GM21423 (cell line): ENCODE measurements at regions not wholly inside any gene's neighbourhood (a gene's known extent, or its start where the extent isn't known, plus 50 kb on each side); places are given as distances from the start of the nearest gene placed in this dataset.
"Not testable (repeated sequence)": the region's sequence is repeated elsewhere in the genome, so short reads cannot be mapped to it uniquely, and the experiment has no call there.

Experiments
- ATAC-seq: cut with Tn5 transposase; IDR thresholded peaks from one replicate; pipeline ENCODE4 v1.9.1; 2021; ENCODE audit warnings: mild to moderate bottlenecking, moderate library complexity; ENCODE audit not compliant: unreplicated experiment

- ATAC-seq = no peak
These were observed 245.3 kb downstream of the SETD4 start for GRCh38 chr21:35814858-35815619.

GRCh38 chr21:35812679-35813078, 247.6 kb downstream of the SETD4 start:
- no peak for ATAC-seq

DNA sequence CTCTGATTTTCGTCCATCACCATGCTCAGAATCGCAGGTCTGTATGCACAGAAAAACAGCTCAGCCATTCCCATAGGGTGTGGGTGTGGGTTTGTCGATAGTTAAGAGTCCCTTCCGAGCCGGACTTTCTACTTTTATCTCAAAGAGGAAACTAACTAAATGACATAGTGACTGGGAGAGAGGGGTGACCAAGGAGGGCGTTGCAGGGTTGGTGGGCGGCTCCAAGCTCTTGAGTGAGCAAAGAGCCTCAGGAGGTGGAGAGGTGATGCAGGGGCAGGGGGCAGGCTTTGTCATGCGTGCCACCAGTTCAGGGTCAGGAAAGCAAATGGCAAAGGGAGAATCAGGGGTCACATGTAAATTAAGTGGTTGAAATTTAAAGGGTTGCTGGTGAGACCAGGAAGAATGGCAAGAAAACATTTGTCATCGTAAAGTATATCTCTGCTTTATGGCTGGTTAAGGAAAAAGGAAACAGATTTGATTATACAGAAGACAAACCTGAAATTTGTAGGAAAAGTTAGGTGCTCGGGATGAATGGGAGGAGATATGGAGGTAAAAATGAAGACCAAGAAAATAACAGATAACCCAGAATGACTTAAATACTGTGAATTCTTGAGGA, 249.0 kb downstream of the SETD4 start:
- no peak for ATAC-seq

GRCh38 chr21:35810431-35810970, 249.8 kb downstream of the SETD4 start:
- no peak for ATAC-seq

DNA sequence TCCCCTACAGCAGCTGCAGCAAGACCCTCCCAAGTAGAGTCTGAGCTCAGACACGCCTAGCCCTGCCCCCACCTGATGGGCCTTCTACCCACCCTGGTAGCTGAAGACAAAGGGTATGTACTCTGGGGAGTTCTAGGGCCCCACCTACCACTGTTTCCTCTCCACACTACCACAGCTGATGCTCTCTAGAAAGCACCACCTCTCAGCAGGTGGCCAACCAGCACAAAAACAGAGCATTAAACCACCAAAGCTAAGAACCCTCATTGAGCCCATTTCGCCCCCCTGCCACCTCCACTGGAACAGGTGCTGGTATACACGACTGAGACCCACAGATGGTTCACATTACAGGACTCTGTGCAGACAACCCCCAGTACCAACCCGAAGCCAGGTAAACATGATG, 258.9 kb downstream of the SETD4 start:
- no peak for ATAC-seq

DNA sequence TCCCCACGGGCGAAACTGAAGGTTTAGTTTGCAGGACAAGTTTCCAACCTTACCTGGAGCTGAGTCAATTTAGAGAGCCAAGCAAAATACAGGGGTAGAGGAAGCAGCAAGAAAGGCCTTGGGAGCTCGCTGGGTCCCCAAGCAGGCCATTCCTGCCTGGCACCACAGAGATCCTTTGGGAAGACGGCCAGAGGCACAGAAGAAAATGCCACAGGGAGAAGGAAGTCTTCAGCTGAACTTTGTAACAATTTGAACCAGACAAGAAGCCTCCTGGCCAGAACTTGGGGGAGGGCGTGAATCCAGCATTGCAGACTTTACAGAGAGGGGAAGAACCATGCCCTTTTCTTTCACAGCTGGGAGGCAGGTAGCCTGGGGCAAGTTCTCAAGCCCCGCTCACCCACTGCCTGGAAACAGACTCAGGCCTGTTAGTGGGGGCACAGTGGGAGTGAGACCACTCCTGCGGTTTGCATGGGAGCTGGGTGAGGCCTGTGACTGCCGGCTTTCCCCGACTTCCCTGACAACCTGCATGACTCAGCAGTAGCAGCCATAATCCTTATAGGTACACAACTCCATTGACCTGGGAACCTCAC, 259.4 kb downstream of the SETD4 start:
- not testable (repeated sequence) for ATAC-seq

DNA sequence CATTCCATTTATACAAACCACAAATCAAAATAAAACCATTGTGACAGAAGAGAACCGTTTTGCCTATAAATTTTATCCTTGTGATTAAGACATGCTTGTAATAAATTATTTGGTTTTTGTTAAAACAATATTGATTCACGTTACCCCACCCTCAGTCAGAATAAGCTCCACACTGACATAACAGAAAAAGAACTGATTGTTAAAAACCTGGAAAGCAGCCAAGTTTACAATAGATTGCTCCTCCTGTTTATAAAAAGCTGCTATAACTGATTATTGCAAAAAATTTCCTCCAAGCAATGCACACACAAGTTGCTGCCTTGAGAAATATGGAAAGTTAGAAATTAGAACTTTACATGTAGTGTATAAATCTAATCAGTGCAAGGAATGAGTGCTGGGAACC, 263.5 kb downstream of the SETD4 start:
- no peak for ATAC-seq

- ATAC-seq = not testable (repeated sequence)
These were observed 265.8 kb downstream of the SETD4 start for GRCh38 chr21:35794527-35794926.

GRCh38 chr21:35792569-35793305, 267.6 kb downstream of the SETD4 start:
- no peak for ATAC-seq

- ATAC-seq = no peak
These were observed 268.6 kb downstream of the SETD4 start for GRCh38 chr21:35791541-35792325.

DNA sequence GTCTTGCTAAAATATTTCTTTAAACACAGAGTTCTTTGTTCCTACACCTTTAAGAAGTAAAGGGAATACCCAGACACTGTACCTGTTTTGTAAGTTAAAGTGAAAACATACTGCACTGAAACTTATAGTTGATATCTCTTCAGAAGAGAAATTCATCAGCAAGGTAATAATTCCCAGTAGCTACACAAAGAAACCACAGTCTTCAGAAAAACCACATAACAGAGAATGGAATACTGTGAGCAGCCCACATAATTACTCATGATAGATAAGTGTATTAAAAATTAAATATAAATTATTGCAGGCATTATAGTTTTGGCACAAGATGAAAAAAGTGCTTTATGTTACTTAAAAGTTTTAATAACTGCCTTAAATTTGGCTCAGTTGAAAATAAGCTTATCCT, 276.6 kb downstream of the SETD4 start:
- ATAC-seq = no peak

DNA sequence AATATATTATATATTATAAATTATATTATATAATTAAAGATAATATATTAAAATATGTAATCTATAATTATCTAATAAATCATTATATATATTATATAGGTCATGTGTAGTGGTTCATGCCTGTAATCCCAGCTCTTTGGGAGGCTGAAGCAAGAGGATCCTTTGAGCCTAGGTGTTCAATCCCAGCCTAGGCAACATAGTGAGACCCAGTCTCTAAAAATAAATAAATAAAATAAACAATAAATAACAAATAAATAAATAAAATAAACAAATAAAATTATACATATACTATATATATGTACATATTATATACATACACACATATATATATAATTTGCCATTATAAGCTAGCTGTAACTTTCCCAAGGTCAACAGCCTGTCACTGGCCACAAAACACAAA, 277.7 kb downstream of the SETD4 start:
- ATAC-seq = no peak

DNA sequence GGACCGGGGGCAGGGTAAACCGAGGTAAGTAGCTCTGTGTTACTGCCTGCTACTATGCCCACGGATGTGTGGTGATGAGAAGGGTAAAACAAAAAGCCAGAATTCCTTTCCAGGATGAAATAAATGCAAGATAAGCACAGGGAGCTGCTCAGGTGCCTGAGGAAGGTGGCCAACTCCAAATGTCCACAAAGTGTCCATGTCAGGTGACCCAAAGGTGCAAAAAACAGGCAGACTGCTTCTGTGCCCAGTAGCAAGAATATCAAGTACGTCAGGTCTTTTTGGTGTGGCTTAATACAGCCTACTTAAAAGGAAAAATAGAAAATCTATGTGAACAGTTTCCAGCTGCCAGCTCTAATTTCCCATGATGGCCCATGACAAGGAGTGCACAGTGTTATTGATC, 279.3 kb downstream of the SETD4 start:
- no peak for ATAC-seq

DNA sequence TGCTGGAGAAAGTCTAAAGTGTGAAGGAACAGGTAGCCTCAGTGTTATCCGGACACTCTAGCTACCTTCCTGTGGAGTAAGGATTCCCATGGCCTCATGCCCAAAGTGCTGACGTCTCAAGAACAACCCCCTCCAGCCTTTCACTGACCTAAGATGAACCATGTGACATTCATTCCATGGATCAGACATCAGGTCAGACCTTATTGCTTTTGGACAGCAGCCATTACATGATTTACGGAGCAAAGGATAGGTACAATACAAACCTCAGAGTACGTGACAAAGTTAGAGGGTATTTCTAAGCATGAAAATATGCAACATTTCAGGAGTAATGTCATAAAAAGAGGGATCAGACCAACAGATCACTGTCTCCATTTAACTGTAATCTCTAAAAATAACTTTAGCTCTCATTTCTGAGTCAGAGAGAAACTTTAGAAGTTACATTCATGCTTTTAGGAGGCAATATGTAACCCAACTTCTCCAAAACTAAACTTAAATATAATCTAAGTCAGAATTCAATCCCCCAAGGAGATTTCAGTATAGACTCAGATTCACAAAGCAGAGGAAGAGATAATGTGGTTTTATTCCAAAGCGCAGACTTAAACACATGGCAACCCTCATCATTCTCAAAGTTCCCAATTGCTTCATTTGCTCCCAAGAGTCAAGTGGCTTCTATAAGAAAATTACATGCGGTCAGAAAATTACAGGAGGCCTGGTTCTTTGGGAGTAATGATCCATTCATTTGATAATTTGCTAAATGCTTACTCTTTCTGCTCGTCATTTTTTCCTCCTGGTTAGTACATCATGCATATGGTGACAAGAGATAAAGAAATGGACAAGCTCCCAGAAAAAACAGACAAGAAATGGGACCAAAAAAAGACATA, 280.4 kb downstream of the SETD4 start:
- ATAC-seq = no peak

DNA sequence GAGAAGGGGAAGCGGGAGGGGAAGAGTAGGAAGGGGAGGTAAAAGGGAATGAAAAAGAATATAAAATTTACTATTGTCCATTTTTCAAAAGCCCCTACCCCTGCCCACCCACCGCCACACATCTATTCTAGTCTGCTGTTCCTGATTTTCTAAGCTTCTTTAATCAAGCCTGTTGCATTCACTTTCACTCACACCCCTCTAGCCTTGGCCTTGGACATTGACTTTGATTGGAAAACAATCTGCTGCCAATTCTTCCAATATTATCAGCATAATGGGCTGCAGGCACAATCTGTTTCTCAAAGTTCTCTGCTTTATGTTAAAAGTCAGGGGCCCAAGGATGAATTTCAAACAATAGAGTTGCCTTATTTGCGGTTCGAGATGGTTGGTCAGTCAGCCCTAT, 281.2 kb downstream of the SETD4 start:
- no peak for ATAC-seq

GRCh38 chr21:35777081-35777480, 283.2 kb downstream of the SETD4 start:
- ATAC-seq = no peak

GRCh38 chr21:35775778-35776544, 284.4 kb downstream of the SETD4 start:
- no peak for ATAC-seq

DNA sequence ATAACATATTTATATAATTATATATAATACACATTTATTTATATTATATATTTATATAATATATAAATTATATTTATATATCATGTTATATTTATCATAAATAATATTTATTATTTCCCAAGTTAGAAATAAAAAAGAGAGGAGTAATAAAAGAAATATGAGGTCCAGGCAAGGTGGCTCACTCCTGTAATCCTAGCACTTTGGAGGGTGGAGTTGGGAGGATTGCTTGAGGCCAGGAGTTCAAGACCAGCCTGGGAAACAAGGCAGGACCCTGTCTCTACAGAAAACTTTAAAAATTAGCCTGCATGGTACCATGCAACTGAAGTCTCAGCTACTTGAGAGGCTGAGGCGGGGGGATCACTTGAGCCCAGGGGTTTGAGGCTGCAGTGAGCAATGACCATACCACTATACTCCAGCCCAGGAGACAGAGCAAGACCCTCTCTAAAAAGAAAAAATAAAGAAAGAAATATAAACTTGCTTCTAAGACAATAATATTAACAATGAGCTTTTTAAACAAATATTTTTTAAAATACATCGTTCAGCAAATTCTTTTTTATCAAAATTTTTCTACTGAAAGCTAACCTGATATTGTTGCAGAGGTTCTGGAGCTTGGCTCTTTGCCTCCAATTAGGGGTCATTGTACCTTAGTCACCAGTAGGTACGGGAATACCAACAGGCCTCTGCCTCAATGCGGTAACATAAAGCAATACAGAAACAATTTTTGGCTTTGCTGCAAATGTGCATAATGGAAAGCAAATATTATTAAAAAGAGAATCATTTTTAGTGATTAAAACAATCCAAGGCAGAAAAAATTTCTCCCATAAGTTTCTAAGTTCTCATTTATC, 290.0 kb downstream of the SETD4 start:
- ATAC-seq = no peak
